A673 (cell line): ENCODE measurements at regions not wholly inside any gene's neighbourhood (a gene's known extent, or its start where the extent isn't known, plus 50 kb on each side); places are given as distances from the start of the nearest gene placed in this dataset.

ENCODE experiments used
- BruUV-seq: library from RNA; stranded (reverse); fragments of 400-500 nt; replicated peaks from 2 replicates; lab custom pipeline; 2021; lab: Mats Ljungman, UMichigan
- CTCF ChIA-PET: fragments of 300-600 bp; sonication (Branson Sonifier 250); formaldehyde crosslinking; loops from one replicate; lab custom pipeline; 2022; ENCODE audit warnings: antibody characterized with exemption; lab: Charles Lee
- POLR2A ChIA-PET: fragments of 300-600 bp; sonication (Branson Sonifier 250); formaldehyde crosslinking; loops from one replicate; lab custom pipeline; 2022; ENCODE audit warnings: antibody characterized with exemption; ENCODE audit not compliant: low non-redundant PET; lab: Charles Lee
- DNase-seq: peaks from one replicate; pipeline ENCODE4 v3.0.0-alpha.2; 2015; ENCODE audit warnings: low spot score
- H3K27ac ChIP-seq: fragments of 200-600 bp; sonication (generic); 2 replicates; pipeline ENCODE4 v1.5.1; 2016; ENCODE audit warnings: mixed run types, low read depth, mild to moderate bottlenecking, mixed read lengths, antibody characterized with exemption, low read length; ENCODE audit not compliant: poor library complexity, severe bottlenecking
- H3K27me3 ChIP-seq: fragments of 200-600 bp; sonication (generic); replicated peaks from 2 replicates; pipeline ENCODE4 v1.6.1; 2017; ENCODE audit warnings: mixed run types, low read depth, mild to moderate bottlenecking, mixed read lengths, antibody characterized with exemption, low read length; ENCODE audit not compliant: insufficient read depth, poor library complexity
- H3K36me3 ChIP-seq: fragments of 200-600 bp; sonication (generic); 2 replicates; pipeline ENCODE4 v1.6.1; 2016; ENCODE audit warnings: mixed run types, mild to moderate bottlenecking, mixed read lengths, antibody characterized with exemption, low read length; ENCODE audit not compliant: insufficient read depth, poor library complexity, severe bottlenecking
- H3K4me1 ChIP-seq: fragments of 200-600 bp; sonication (generic); 2 replicates; pipeline ENCODE4 v1.6.1; 2017; ENCODE audit warnings: mixed run types, mild to moderate bottlenecking, mixed read lengths, antibody characterized with exemption, low read length; ENCODE audit not compliant: insufficient read depth, poor library complexity, severe bottlenecking
- H3K4me3 ChIP-seq: fragments of 200-600 bp; sonication (generic); 2 replicates; pipeline ENCODE4 v1.5.1; 2016; ENCODE audit warnings: low read depth, mixed run types, mild to moderate bottlenecking, mixed read lengths, low read length; ENCODE audit not compliant: poor library complexity, severe bottlenecking
- H3K9me3 ChIP-seq: fragments of 200-600 bp; sonication (generic); 2 replicates; pipeline ENCODE4 v1.6.1; 2016; ENCODE audit warnings: mixed run types, low read depth, mild to moderate bottlenecking, mixed read lengths, antibody characterized with exemption, low read length; ENCODE audit not compliant: poor library complexity, severe bottlenecking
- EZH2 ChIP-seq: fragments of 200-600 bp; sonication (generic); IDR thresholded peaks from 2 replicates; pipeline ENCODE4 v1.6.1; 2017; ENCODE audit warnings: borderline replicate concordance, low read depth, mild to moderate bottlenecking, mixed read lengths, antibody characterized with exemption, low read length; ENCODE audit not compliant: poor library complexity, severe bottlenecking
- intact Hi-C: fragments of 100-400 bp; cut with micrococcal nuclease; formaldehyde crosslinking; loops from one replicate; pipeline ENCODE4 v1.10.0; 2022; ENCODE audit not compliant: unreplicated experiment
- TF ChIP-seq, protein P1 (sequence below): fragments of 300-800, 200-600 bp; sonication (generic); conservative IDR thresholded peaks from 2 replicates; pipeline ENCODE4 v1.5.1; 2017; ENCODE audit warnings: low read depth, mild to moderate bottlenecking, antibody characterized with exemption, low read length, moderate library complexity, mixed read lengths

DNA sequence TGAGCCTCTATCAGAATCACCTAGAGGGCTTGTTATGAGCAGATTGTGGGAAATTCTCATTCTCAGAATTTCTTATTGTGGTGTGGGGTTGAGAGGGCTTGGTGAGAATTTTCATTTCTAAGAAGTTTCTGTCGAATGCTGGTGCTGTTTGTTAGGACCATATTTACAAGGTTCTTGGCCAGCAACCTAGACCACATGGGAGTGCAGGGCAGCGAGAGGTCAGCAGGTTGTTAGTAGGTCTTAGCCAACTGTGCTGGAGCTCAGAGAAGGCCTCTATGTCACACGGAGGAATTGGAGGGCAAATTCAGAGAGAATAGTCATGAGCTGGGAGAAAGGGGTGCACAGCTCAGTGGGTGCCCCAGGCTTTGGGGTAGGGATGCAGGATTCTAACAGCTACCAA lies 357.0 kb downstream of the LRRC70 start:
- DNase-seq = no peak
- H3K27ac ChIP-seq = no peak overlapping the region
- intact Hi-C loops = no loop called here
- H3K4me3 ChIP-seq = no peak overlapping the region
- no peaks in the 10 kb centered on the region for H3K36me3 ChIP-seq
- H3K9me3 ChIP-seq = no peaks in the 10 kb centered on the region
- TF ChIP-seq, protein P1, sequence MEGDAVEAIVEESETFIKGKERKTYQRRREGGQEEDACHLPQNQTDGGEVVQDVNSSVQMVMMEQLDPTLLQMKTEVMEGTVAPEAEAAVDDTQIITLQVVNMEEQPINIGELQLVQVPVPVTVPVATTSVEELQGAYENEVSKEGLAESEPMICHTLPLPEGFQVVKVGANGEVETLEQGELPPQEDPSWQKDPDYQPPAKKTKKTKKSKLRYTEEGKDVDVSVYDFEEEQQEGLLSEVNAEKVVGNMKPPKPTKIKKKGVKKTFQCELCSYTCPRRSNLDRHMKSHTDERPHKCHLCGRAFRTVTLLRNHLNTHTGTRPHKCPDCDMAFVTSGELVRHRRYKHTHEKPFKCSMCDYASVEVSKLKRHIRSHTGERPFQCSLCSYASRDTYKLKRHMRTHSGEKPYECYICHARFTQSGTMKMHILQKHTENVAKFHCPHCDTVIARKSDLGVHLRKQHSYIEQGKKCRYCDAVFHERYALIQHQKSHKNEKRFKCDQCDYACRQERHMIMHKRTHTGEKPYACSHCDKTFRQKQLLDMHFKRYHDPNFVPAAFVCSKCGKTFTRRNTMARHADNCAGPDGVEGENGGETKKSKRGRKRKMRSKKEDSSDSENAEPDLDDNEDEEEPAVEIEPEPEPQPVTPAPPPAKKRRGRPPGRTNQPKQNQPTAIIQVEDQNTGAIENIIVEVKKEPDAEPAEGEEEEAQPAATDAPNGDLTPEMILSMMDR = no peak
- no peak for TF ChIP-seq EZH2
- H3K4me1 ChIP-seq = no peaks in the 10 kb centered on the region
- ChIA-PET CTCF (no interaction called here), POLR2A (no interaction called here)
- BruUV-seq = no TSS peak
- H3K27me3 ChIP-seq = no peaks in the 10 kb centered on the region

DNA sequence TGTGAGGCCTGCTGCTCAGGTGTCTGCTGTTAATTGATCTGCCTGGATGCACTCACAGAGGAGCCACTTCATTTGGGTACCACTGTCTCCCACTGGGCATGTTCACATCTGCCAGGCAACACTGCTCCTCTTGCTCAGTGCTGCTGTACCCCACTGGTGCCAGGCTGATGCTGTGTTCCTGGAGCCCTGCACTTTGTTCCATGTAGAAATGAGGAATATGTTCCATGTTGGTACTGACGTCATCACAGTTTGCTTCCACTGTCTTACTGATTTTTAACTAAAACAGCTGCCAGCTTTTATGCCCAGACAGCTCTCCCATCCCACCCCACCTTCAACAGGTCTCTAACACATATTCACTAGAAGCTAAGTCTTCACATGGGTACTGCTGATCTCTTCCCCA lies 355.7 kb downstream of the LRRC70 start:
- ChIA-PET POLR2A (no interaction called here), CTCF (no interaction called here)
- H3K27me3 ChIP-seq = no peaks in the 10 kb centered on the region
- no peak overlapping the region for H3K4me3 ChIP-seq
- BruUV-seq = no TSS peak
- no peak for TF ChIP-seq EZH2
- TF ChIP-seq, protein P1 = no peak
- no peak for DNase-seq
- H3K36me3 ChIP-seq = no peaks in the 10 kb centered on the region
- H3K4me1 ChIP-seq = no peaks in the 10 kb centered on the region
- no peaks in the 10 kb centered on the region for H3K9me3 ChIP-seq
- intact Hi-C loops = no loop called here
- no peak overlapping the region for H3K27ac ChIP-seq

DNA sequence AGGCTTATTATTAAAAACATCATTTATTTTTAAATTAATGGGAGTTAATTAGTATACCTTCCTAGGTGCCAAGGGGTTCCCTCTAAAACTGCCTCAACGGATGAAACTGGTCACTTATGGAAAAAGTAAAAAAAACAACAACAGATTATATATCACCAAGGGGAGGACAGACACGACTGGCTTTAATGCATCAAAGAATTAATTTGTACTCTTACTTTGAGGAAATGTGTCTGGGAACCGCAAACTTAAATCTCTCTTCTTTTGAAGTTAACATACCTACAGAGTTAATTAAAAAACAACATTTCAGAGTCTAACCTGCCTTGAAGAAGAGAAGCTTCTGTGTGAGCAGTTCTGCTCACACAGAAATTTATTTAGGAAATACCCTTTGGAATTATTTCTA lies 354.6 kb downstream of the LRRC70 start:
- no TSS peak for BruUV-seq
- no peak for DNase-seq
- ChIA-PET POLR2A (no interaction called here), CTCF (no interaction called here)
- H3K4me3 ChIP-seq = no peak overlapping the region
- no peaks in the 10 kb centered on the region for H3K4me1 ChIP-seq
- H3K27ac ChIP-seq = no peak overlapping the region
- H3K36me3 ChIP-seq = no peaks in the 10 kb centered on the region
- no peak for TF ChIP-seq EZH2
- TF ChIP-seq, protein P1 = no peak
- no peaks in the 10 kb centered on the region for H3K9me3 ChIP-seq
- intact Hi-C loops = no loop called here
- H3K27me3 ChIP-seq = no peaks in the 10 kb centered on the region
